ENCODE measurements at regions not wholly inside any gene's neighbourhood (a gene's known extent, or its start where the extent isn't known, plus 50 kb on each side); places are given as distances from the start of the nearest gene placed in this dataset.
"Not testable (repeated sequence)": the region's sequence is repeated elsewhere in the genome, so short reads cannot be mapped to it uniquely, and the experiment has no call there.

GRCh38 chr4:64821219-64821976 lies 412.1 kb upstream of the TECRL start:
- DNase-seq (ENCODE audit: low spot score): no peak

GRCh38 chr4:64814616-64815015 lies 405.4 kb upstream of the TECRL start:
- no peak for DNase-seq (ENCODE audit: low spot score)

GRCh38 chr4:64807821-64808220 lies 398.6 kb upstream of the TECRL start:
- DNase-seq (ENCODE audit: low spot score): no peak

GRCh38 chr4:64799751-64800150 lies 390.5 kb upstream of the TECRL start:
- no peak for DNase-seq (ENCODE audit: low spot score)

- DNase-seq (ENCODE audit: low spot score): not testable (repeated sequence)
These were observed 389.6 kb upstream of the TECRL start for GRCh38 chr4:64798828-64799227.

GRCh38 chr4:64796581-64796980 lies 387.3 kb upstream of the TECRL start:
- no peak for DNase-seq (ENCODE audit: low spot score)

- DNase-seq (ENCODE audit: low spot score): no peak
These were observed 374.9 kb upstream of the TECRL start for GRCh38 chr4:64784125-64784524.

- DNase-seq (ENCODE audit: low spot score): no peak
These were observed 372.6 kb upstream of the TECRL start for GRCh38 chr4:64781737-64782326.

- DNase-seq (ENCODE audit: low spot score): no peak
These were observed 371.4 kb upstream of the TECRL start for GRCh38 chr4:64780664-64781063.

GRCh38 chr4:64777286-64777685 lies 368.0 kb upstream of the TECRL start:
- no peak for DNase-seq (ENCODE audit: low spot score)

- no peak for DNase-seq (ENCODE audit: low spot score)
These were observed 367.6 kb upstream of the TECRL start for GRCh38 chr4:64776820-64777219.

GRCh38 chr4:64774626-64775025 lies 365.4 kb upstream of the TECRL start:
- DNase-seq (ENCODE audit: low spot score): no peak

GRCh38 chr4:64771149-64771548 lies 361.9 kb upstream of the TECRL start:
- DNase-seq (ENCODE audit: low spot score): no peak

- no peak for DNase-seq (ENCODE audit: low spot score)
These were observed 358.3 kb upstream of the TECRL start for GRCh38 chr4:64767547-64767946.

- no peak for DNase-seq (ENCODE audit: low spot score)
These were observed 357.3 kb upstream of the TECRL start for GRCh38 chr4:64766565-64766964.

- no peak for DNase-seq (ENCODE audit: low spot score)
These were observed 346.8 kb upstream of the TECRL start for GRCh38 chr4:64756016-64756415.

GRCh38 chr4:64747919-64748715 lies 338.9 kb upstream of the TECRL start:
- DNase-seq (ENCODE audit: low spot score): no peak

- no peak for DNase-seq (ENCODE audit: low spot score)
These were observed 329.0 kb upstream of the TECRL start for GRCh38 chr4:64738240-64738639.

GRCh38 chr4:64737854-64738138 lies 328.5 kb upstream of the TECRL start:
- DNase-seq (ENCODE audit: low spot score): not testable (repeated sequence)

- no peak for DNase-seq (ENCODE audit: low spot score)
These were observed 328.0 kb upstream of the TECRL start for GRCh38 chr4:64737026-64737853.

- DNase-seq (ENCODE audit: low spot score): no peak
These were observed 320.3 kb upstream of the TECRL start for GRCh38 chr4:64729561-64729960.

- no peak for DNase-seq (ENCODE audit: low spot score)
These were observed 318.7 kb upstream of the TECRL start for GRCh38 chr4:64727960-64728359.
